ENCODE measurements at regions not wholly inside any gene's neighbourhood (a gene's known extent, or its start where the extent isn't known, plus 50 kb on each side); places are given as distances from the start of the nearest gene placed in this dataset.

DNA sequence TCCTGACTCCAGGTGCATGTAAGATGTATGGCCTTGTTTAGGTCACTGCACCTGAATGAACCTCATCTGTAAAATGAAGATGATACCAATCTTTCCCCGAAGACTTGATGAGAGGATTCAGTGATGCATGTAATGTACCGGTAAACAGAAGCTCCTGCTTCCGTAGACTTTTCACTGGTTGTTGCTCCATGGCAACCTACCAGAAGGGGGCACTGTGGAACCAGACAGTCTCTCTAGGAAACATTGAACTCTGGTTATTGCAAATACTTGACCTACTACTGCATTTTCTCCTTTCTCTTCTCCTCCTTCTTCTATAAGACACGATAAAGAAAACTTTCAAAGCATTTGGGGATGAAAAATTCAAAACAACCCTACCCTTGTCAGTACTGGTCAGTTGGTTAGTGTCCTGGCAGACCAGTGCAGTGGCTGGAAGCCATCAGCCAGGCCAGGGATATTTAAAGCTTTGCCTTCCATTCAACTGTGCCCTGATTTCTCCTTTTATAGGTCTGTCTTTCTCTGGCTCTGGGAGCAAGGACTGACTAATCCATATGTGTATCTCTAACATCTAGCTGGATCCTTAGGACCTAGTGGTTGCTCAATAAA, 667.4 kb upstream of the SALL1 start:
- Histone ChIP-seq H3K27ac (no peak overlapping the region), H3K36me3 (no peaks in the 10 kb centered on the region), H3K4me3 (ENCODE audit: low read depth, low read length) (no peak overlapping the region), H3K27me3 (ENCODE audit: insufficient read depth, low read depth, severe bottlenecking) (no peaks in the 10 kb centered on the region), H3K9me3 (ENCODE audit: severe bottlenecking) (no peaks in the 10 kb centered on the region)
- TF ChIP-seq, protein P1, sequence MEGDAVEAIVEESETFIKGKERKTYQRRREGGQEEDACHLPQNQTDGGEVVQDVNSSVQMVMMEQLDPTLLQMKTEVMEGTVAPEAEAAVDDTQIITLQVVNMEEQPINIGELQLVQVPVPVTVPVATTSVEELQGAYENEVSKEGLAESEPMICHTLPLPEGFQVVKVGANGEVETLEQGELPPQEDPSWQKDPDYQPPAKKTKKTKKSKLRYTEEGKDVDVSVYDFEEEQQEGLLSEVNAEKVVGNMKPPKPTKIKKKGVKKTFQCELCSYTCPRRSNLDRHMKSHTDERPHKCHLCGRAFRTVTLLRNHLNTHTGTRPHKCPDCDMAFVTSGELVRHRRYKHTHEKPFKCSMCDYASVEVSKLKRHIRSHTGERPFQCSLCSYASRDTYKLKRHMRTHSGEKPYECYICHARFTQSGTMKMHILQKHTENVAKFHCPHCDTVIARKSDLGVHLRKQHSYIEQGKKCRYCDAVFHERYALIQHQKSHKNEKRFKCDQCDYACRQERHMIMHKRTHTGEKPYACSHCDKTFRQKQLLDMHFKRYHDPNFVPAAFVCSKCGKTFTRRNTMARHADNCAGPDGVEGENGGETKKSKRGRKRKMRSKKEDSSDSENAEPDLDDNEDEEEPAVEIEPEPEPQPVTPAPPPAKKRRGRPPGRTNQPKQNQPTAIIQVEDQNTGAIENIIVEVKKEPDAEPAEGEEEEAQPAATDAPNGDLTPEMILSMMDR (IDR thresholded peaks at IDR 0.05; ENCODE audit: low read depth, low read length): peak; percentile 76
- peak; percentile 46 for DNase-seq

DNA sequence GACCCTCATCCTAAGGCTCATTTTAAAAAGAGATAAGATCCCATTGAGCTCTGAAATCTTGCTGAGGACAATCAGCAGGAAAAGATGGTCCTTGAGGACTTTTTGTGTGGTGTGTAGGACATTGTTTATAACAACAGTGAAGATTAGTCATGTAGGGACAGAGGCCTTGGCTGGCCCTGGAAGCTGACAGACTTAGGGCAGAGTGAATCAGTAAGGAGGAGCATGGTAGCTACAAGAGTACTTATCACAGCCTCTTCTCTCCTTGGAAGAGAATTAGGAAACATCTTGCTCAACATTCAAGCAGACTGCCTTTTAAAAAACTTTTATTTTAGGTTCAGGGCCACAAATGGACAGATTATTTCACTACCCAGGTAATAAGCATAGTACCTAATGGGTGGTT, 665.9 kb upstream of the SALL1 start:
- no peaks in the 10 kb centered on the region for H3K27me3 ChIP-seq (ENCODE audit: insufficient read depth, low read depth, severe bottlenecking)
- DNase-seq: no peak

DNA sequence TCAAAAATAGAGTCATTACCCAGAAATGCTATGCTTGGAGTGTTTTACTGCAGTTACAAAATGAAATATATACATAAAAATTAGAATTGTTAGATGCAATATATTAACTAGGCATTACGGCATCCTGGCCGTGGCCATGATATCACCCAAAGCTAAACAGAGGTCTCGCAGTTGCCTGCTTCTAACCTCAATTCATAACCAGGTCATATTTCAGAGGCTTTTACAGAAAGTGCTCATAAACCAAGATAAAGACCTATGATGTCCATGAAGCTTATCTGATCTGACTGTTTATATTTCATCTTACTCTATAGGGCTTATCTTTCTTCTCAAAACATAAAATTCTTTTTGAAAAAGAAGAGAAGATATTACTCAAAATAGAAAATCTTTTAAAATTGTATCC, 664.5 kb upstream of the SALL1 start:
- Histone ChIP-seq H3K36me3 (no peaks in the 10 kb centered on the region), H3K27ac (no peak overlapping the region)
- TF ChIP-seq, protein P1 (IDR thresholded peaks at IDR 0.05; ENCODE audit: low read depth, low read length): no peak

More for the DNA sequence above, 665.9 kb upstream of the SALL1 start:
- H3K4me3 ChIP-seq (ENCODE audit: low read depth, low read length): no peak overlapping the region
- TF ChIP-seq, protein P1 (IDR thresholded peaks at IDR 0.05; ENCODE audit: low read depth, low read length): no peak
- H3K9me3 ChIP-seq (ENCODE audit: severe bottlenecking): no peaks in the 10 kb centered on the region
- no peaks in the 10 kb centered on the region for H3K36me3 ChIP-seq
- H3K27ac ChIP-seq: no peak overlapping the region

DNA sequence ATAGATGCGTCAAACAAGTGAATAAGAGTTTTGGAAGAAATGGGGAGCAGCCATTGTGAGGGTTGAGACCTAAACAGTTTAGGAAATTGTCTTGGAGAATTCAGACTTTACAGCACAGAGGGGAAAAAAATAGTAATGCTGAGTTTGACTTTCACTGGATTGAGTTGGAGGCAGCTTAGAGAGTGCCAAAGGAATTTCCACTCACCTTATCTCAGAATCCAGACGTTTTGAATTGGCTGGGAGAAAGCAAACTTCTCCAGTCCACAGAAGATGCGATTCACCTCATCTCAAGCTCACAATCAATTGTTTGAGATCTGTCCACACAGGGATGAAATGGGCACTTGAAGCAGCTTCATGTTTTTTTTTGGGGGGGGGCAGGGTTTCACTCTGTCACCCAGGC, 663.5 kb upstream of the SALL1 start:
- Histone ChIP-seq H3K36me3 (no peaks in the 10 kb centered on the region), H3K9me3 (ENCODE audit: severe bottlenecking) (no peaks in the 10 kb centered on the region), H3K27ac (no peak overlapping the region), H3K27me3 (ENCODE audit: insufficient read depth, low read depth, severe bottlenecking) (no peaks in the 10 kb centered on the region), H3K4me3 (ENCODE audit: low read depth, low read length) (no peak overlapping the region)
- no peak for DNase-seq
- TF ChIP-seq, protein P1 (IDR thresholded peaks at IDR 0.05; ENCODE audit: low read depth, low read length): no peak

More for the DNA sequence above, 664.5 kb upstream of the SALL1 start:
- Histone ChIP-seq H3K9me3 (ENCODE audit: severe bottlenecking) (no peaks in the 10 kb centered on the region), H3K4me3 (ENCODE audit: low read depth, low read length) (no peak overlapping the region), H3K27me3 (ENCODE audit: insufficient read depth, low read depth, severe bottlenecking) (no peaks in the 10 kb centered on the region)
- DNase-seq: no peak

DNA sequence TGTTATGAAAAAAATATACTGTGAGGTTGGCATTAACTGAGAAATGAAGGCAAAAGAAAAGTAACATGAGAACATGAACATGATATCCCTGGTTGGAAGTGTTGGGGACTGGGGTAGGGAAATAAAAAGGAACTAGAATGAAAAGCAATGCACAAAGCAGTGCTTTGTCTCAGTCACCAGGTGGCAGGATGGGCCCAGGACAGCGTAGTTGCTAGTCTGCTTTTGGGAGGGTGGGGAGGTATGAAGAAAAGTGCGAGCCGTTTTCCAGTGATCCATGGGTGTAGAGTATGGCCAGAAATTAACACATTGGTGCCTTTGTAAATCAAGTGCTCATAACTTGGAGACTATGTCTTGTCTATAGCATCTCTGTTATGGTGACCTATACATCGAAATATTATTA, 662.5 kb upstream of the SALL1 start:
- Histone ChIP-seq H3K9me3 (ENCODE audit: severe bottlenecking) (no peaks in the 10 kb centered on the region), H3K27me3 (ENCODE audit: insufficient read depth, low read depth, severe bottlenecking) (no peaks in the 10 kb centered on the region), H3K27ac (no peak overlapping the region), H3K36me3 (no peaks in the 10 kb centered on the region), H3K4me3 (ENCODE audit: low read depth, low read length) (no peak overlapping the region)
- DNase-seq: peak; percentile 16
- TF ChIP-seq, protein P1 (IDR thresholded peaks at IDR 0.05; ENCODE audit: low read depth, low read length): peak; percentile 48

DNA sequence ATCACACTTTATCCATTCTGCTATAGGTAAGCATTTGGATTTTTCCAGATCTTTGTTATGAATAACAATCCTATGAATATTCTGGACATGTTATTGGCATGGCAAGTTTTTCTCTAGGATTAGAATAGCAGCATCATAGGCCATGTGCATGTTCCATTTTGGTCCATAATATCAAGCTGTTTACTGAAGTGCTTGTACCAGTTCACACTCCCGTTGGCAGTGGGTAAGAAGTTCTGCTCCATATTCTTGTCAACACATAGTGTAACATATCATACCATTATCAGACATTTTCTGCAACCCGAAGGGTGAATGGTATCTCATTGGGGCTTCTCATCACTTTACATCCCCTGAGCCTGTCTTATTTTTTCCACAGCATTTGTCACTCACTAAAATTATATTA, 661.9 kb upstream of the SALL1 start:
- H3K36me3 ChIP-seq: no peaks in the 10 kb centered on the region
- H3K27ac ChIP-seq: no peak overlapping the region
- H3K9me3 ChIP-seq (ENCODE audit: severe bottlenecking): peaks cover 5% of the 10 kb centered on the region
- TF ChIP-seq, protein P1 (IDR thresholded peaks at IDR 0.05; ENCODE audit: low read depth, low read length): no peak
- no peaks in the 10 kb centered on the region for H3K27me3 ChIP-seq (ENCODE audit: insufficient read depth, low read depth, severe bottlenecking)
- no peak for DNase-seq
- H3K4me3 ChIP-seq (ENCODE audit: low read depth, low read length): no peak overlapping the region
